ENCODE measurements at regions not wholly inside any gene's neighbourhood (a gene's known extent, or its start where the extent isn't known, plus 50 kb on each side); places are given as distances from the start of the nearest gene placed in this dataset.

DNA sequence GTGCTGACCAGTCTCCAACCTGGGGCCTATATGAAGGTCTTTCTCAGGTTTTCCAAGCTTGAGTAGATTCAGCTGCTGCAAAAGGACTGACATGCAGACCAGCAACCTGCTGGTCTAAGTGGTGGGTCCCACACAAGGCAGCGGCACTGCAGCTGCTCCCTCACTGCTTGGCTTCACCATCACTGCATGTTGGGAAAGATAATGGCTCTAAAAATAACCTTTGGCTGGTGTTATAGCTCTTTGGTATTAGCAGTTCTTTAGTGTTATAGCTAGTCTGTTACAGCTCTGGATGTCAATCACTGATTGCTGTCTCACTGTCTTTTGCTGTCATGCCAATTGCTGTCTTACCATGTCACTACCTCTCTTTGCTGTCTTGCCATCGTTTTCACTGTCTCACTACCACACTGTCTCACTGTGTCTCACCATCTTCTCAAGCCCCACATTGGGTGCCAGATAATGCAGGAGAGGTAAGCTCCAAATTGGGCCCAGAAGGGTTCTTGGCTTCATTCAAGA is 726.4 kb downstream of the TENT5A start (continued):
- no peak for TF ChIP-seq EZH2phosphoT487 (IDR thresholded peaks at IDR 0.05; ENCODE audit: unreplicated experiment)
- TF ChIP-seq ETS1 (IDR thresholded peaks at IDR 0.05): no peak
- TF ChIP-seq, protein P1, sequence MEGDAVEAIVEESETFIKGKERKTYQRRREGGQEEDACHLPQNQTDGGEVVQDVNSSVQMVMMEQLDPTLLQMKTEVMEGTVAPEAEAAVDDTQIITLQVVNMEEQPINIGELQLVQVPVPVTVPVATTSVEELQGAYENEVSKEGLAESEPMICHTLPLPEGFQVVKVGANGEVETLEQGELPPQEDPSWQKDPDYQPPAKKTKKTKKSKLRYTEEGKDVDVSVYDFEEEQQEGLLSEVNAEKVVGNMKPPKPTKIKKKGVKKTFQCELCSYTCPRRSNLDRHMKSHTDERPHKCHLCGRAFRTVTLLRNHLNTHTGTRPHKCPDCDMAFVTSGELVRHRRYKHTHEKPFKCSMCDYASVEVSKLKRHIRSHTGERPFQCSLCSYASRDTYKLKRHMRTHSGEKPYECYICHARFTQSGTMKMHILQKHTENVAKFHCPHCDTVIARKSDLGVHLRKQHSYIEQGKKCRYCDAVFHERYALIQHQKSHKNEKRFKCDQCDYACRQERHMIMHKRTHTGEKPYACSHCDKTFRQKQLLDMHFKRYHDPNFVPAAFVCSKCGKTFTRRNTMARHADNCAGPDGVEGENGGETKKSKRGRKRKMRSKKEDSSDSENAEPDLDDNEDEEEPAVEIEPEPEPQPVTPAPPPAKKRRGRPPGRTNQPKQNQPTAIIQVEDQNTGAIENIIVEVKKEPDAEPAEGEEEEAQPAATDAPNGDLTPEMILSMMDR (conservative IDR thresholded peaks at IDR 0.05; ENCODE audit: low read depth in 2 of 2): no peak
- no peak for TF ChIP-seq ZNF114 (CRISPR knock-in tag; IDR thresholded peaks at IDR 0.05)
- TF ChIP-seq JUNB (IDR thresholded peaks at IDR 0.05; ENCODE audit: unreplicated experiment): no peak
- TF ChIP-seq POLR2AphosphoS5 (IDR thresholded peaks at IDR 0.05; ENCODE audit: low read depth): no peak
- no peak for TF ChIP-seq EZH2 (IDR thresholded peaks at IDR 0.05; ENCODE audit: low read depth, unreplicated experiment)
- no peak for TF ChIP-seq NANOG (IDR thresholded peaks at IDR 0.05; ENCODE audit: borderline replicate concordance)

GRCh38 chr6:81023709-81024108 is 728.8 kb downstream of the TENT5A start:
- ATAC-seq (no peak), DNase-seq (ENCODE audit: low spot score) (no peak)
- Histone ChIP-seq H3K27me3 (ENCODE audit: insufficient read depth) (no peaks in the 10 kb centered on the region), H3K9me2 (ENCODE audit: insufficient read depth) (0 out of 2 replicates have a peak, but pooled peaks cover 3% of the 10 kb centered on the region), H3K4me2 (no peak overlapping the region), H3K27ac (ENCODE audit: low read depth) (no peak overlapping the region), H4K20me1 (replicated peaks; ENCODE audit: insufficient read depth) (no peaks in the 10 kb centered on the region), H3K4me1 (ENCODE audit: insufficient read depth) (no peaks in the 10 kb centered on the region), H2AFZ (no peak overlapping the region), H3K79me2 (replicated peaks; ENCODE audit: insufficient read depth) (no peaks in the 10 kb centered on the region), H3K36me3 (ENCODE audit: insufficient read depth) (peaks cover 24% of the 10 kb centered on the region; the same call in 1 of the 2 replicates), H3K4me3 (no peak overlapping the region), H3F3A (replicated peaks; ENCODE audit: low read depth) (no peaks in the 10 kb centered on the region)
- no peak overlapping the region for H3K4me3 Mint-ChIP-seq
- peaks cover 75% of the 10 kb centered on the region for H3K9me3 Mint-ChIP-seq
- H3K27me3 Mint-ChIP-seq (ENCODE audit: insufficient read depth, low read depth, poor library complexity): peaks cover 1% of the 10 kb centered on the region
- H3K36me3 Mint-ChIP-seq (ENCODE audit: low read depth): peaks cover 33% of the 10 kb centered on the region; the same call in 2 of the 3 replicates
- no peaks in the 10 kb centered on the region for H3K4me1 Mint-ChIP-seq
- no peak overlapping the region for H3K27ac Mint-ChIP-seq
- TF ChIP-seq POLR2AphosphoS5 (IDR thresholded peaks at IDR 0.05; ENCODE audit: low read depth) (no peak), EZH2phosphoT487 (IDR thresholded peaks at IDR 0.05; ENCODE audit: unreplicated experiment) (no peak), ZNF462 (CRISPR knock-in tag; IDR thresholded peaks at IDR 0.05) (no peak), EZH2 (IDR thresholded peaks at IDR 0.05; ENCODE audit: low read depth, unreplicated experiment) (no peak), NANOG (IDR thresholded peaks at IDR 0.05; ENCODE audit: borderline replicate concordance) (no peak), ZNF331 (CRISPR knock-in tag; IDR thresholded peaks at IDR 0.05; ENCODE audit: low read depth) (no peak), JUNB (IDR thresholded peaks at IDR 0.05; ENCODE audit: unreplicated experiment) (no peak), ETS1 (IDR thresholded peaks at IDR 0.05) (no peak), ZNF114 (CRISPR knock-in tag; IDR thresholded peaks at IDR 0.05) (no peak), STAT1 (IDR thresholded peaks at IDR 0.05; ENCODE audit: unreplicated experiment) (no peak)
- TF ChIP-seq, protein P1 (conservative IDR thresholded peaks at IDR 0.05; ENCODE audit: low read depth in 2 of 2): no peak

All from GM23338 (cell line).